ENCODE measurements at regions not wholly inside any gene's neighbourhood (a gene's known extent, or its start where the extent isn't known, plus 50 kb on each side); places are given as distances from the start of the nearest gene placed in this dataset.

DNA sequence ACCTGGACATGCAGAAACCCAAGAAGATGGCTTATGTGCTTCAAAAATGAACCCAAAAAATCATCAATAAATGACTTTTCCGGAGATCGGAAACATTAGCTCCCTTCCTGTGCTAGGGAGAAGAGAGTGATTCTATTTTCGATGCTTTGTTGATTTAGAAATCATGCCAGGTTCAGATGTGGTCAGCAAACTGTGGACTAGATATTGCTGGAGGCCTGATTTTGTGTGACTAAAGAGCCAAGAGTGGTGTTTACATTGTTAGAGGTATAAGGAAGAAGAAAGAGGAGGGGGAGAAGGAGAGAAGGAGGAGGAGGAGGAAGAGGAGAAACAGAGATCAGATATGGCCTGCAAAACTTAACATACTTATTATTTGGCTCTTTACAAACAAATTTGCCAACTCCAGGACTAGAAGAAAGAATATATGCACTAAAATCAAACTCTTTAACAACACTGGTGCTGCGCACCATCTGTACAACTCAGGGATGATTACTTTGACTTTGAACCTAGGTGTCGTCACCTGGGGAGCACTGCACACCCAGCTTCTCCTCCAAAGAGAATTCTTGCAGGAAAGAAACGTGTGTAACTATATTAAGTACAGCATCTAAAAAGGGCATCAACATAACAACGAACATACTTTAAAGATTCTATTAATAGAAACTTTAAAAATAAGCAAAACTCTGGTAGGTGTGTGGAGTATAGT lies 664.9 kb upstream of the LCORL start:
- no peak for DNase-seq
- H3K9me3 Mint-ChIP-seq, result no peaks in the 10 kb centered on the region

DNA sequence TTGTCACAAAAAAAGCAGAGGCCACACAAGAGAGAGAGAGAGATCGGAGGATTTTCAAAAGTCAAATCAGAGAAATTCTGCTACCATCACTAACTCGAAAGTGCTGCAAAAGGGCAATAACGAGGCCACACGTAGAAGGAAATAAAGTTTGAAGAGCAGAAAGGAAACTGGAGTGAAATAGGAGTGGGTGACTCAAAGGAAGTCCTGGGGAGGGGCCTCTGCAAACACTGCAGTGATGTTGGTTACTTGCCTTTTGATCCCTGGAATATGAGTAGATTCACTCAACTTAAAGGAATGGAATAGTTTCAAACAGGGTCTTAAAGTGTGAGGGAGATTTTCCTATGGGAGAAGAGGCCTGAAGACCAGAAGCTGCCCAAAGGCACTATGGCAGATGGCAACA lies 663.4 kb upstream of the LCORL start:
- Mint-ChIP-seq H3K27ac (no peak overlapping the region), H3K27me3 (ENCODE audit: low read depth in 3 of 3) (no peaks in the 10 kb centered on the region), H3K9me3 (no peaks in the 10 kb centered on the region), H3K4me3 (no peak overlapping the region), H3K36me3 (no peaks in the 10 kb centered on the region), H3K4me1 (no peaks in the 10 kb centered on the region)
- H3K27ac ChIP-seq (ENCODE audit: low read depth in 1 of 2, low read length in 2 of 2), result no peak overlapping the region
- H3K79me2 ChIP-seq (ENCODE audit: insufficient read depth, low read length), result no peaks in the 10 kb centered on the region
- no peak overlapping the region for H2AFZ ChIP-seq (ENCODE audit: insufficient read depth, low read depth, low read length, poor library complexity, severe bottlenecking)
- H3K27me3 ChIP-seq (ENCODE audit: control insufficient read depth in 2 of 2, insufficient read depth in 2 of 2, low read length in 2 of 2), result no peaks in the 10 kb centered on the region
- intact Hi-C loops (cut with micrococcal nuclease), result no loop called here
- 50% methylated on average over 2 of the region's 4 CpGs for WGBS (ENCODE audit: insufficient coverage)
- TF ChIP-seq, protein P1, sequence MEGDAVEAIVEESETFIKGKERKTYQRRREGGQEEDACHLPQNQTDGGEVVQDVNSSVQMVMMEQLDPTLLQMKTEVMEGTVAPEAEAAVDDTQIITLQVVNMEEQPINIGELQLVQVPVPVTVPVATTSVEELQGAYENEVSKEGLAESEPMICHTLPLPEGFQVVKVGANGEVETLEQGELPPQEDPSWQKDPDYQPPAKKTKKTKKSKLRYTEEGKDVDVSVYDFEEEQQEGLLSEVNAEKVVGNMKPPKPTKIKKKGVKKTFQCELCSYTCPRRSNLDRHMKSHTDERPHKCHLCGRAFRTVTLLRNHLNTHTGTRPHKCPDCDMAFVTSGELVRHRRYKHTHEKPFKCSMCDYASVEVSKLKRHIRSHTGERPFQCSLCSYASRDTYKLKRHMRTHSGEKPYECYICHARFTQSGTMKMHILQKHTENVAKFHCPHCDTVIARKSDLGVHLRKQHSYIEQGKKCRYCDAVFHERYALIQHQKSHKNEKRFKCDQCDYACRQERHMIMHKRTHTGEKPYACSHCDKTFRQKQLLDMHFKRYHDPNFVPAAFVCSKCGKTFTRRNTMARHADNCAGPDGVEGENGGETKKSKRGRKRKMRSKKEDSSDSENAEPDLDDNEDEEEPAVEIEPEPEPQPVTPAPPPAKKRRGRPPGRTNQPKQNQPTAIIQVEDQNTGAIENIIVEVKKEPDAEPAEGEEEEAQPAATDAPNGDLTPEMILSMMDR (IDR thresholded peaks at IDR 0.05), result no peak
- no peaks in the 10 kb centered on the region for H3K4me1 ChIP-seq (ENCODE audit: control insufficient read depth in 1 of 2, insufficient read depth in 2 of 2, low read length in 2 of 2)
- H3K36me3 ChIP-seq (replicated peaks in 1 of 2; ENCODE audit: control insufficient read depth in 1 of 2, insufficient read depth in 2 of 2, low read length in 2 of 2), result no peaks in the 10 kb centered on the region
- DNase-seq, result no peak
- H4K20me1 ChIP-seq (ENCODE audit: insufficient read depth, low read length), result no peaks in the 10 kb centered on the region
- no peak overlapping the region for H3K4me2 ChIP-seq (replicated peaks; ENCODE audit: extremely low read depth, low read length, poor library complexity, severe bottlenecking)
- no peak overlapping the region for H3K9ac ChIP-seq (ENCODE audit: insufficient read depth, low read length, poor library complexity, severe bottlenecking)
- H3K9me3 ChIP-seq (replicated peaks in 1 of 2; ENCODE audit: control insufficient read depth in 1 of 2, insufficient read depth in 1 of 2, low read length in 2 of 2), result no peaks in the 10 kb centered on the region
- H3K4me3 ChIP-seq (replicated peaks in 1 of 3; ENCODE audit: low read depth in 2 of 3, low read length in 3 of 3), result no peak overlapping the region

More for the DNA sequence above, 664.9 kb upstream of the LCORL start:
- Histone ChIP-seq H4K20me1 (ENCODE audit: insufficient read depth, low read length) (no peaks in the 10 kb centered on the region), H3K4me1 (ENCODE audit: control insufficient read depth in 1 of 2, insufficient read depth in 2 of 2, low read length in 2 of 2) (no peaks in the 10 kb centered on the region), H3K27me3 (ENCODE audit: control insufficient read depth in 2 of 2, insufficient read depth in 2 of 2, low read length in 2 of 2) (no peaks in the 10 kb centered on the region), H3K9me3 (replicated peaks in 1 of 2; ENCODE audit: control insufficient read depth in 1 of 2, insufficient read depth in 1 of 2, low read length in 2 of 2) (no peaks in the 10 kb centered on the region), H3K9ac (ENCODE audit: insufficient read depth, low read length, poor library complexity, severe bottlenecking) (no peak overlapping the region), H3K36me3 (replicated peaks in 1 of 2; ENCODE audit: control insufficient read depth in 1 of 2, insufficient read depth in 2 of 2, low read length in 2 of 2) (no peaks in the 10 kb centered on the region), H3K79me2 (ENCODE audit: insufficient read depth, low read length) (no peaks in the 10 kb centered on the region), H2AFZ (ENCODE audit: insufficient read depth, low read depth, low read length, poor library complexity, severe bottlenecking) (no peak overlapping the region), H3K4me3 (replicated peaks in 1 of 3; ENCODE audit: low read depth in 2 of 3, low read length in 3 of 3) (no peak overlapping the region), H3K4me2 (replicated peaks; ENCODE audit: extremely low read depth, low read length, poor library complexity, severe bottlenecking) (no peak overlapping the region), H3K27ac (ENCODE audit: low read depth in 1 of 2, low read length in 2 of 2) (no peak overlapping the region)
- intact Hi-C loops (cut with micrococcal nuclease), result no loop called here
- Mint-ChIP-seq H3K36me3 (no peaks in the 10 kb centered on the region), H3K4me3 (no peak overlapping the region), H3K27me3 (ENCODE audit: low read depth in 3 of 3) (peaks cover 0 to 2% (median 0%) of the 10 kb centered on the region in 3 donors), H3K4me1 (no peaks in the 10 kb centered on the region), H3K27ac (peak overlapping the region in 1 of 7 donors; percentile 44)
- TF ChIP-seq, protein P1 (IDR thresholded peaks at IDR 0.05), result no peak
- WGBS (ENCODE audit: insufficient coverage), result 73% methylated on average over 4 of the region's 7 CpGs
